GM23338 (cell line): ENCODE measurements at regions not wholly inside any gene's neighbourhood (a gene's known extent, or its start where the extent isn't known, plus 50 kb on each side); places are given as distances from the start of the nearest gene placed in this dataset.
"Not testable (repeated sequence)": the region's sequence is repeated elsewhere in the genome, so short reads cannot be mapped to it uniquely, and the experiment has no call there.

Source experiments
- ATAC-seq: fragments of 200-7000 bp; cut with Tn5 transposase; 3 replicates; pipeline ENCODE4 v1.9.1; 2020
- DNase-seq: peaks from one replicate; pipeline ENCODE4 v3.0.0-alpha.2; 2015; ENCODE audit warnings: low spot score
- H2AFZ ChIP-seq: fragments of 200-600 bp; sonication (generic); 2 replicates; pipeline ENCODE4 v1.8.0; 2016; ENCODE audit warnings: antibody characterized with exemption, mild to moderate bottlenecking, moderate library complexity
- H3F3A ChIP-seq: fragments of 200-600 bp; sonication (generic); replicated peaks from 2 replicates; pipeline ENCODE4 v1.8.0; 2017; ENCODE audit warnings: antibody characterized with exemption, mixed run types, low read depth
- H3K27ac ChIP-seq: fragments of 200-600 bp; sonication (generic); 2 replicates; pipeline ENCODE4 v1.6.1; 2016; ENCODE audit warnings: low read depth
- H3K27me3 ChIP-seq: fragments of 200-600 bp; sonication (generic); 2 replicates; pipeline ENCODE4 v1.8.0; 2016; ENCODE audit warnings: mild to moderate bottlenecking, mixed run types, moderate library complexity; ENCODE audit not compliant: insufficient read depth
- H3K36me3 ChIP-seq: fragments of 200-600 bp; sonication (generic); 2 replicates; pipeline ENCODE4 v1.8.0; 2016; ENCODE audit warnings: mild to moderate bottlenecking; ENCODE audit not compliant: insufficient read depth
- H3K4me1 ChIP-seq: fragments of 200-600 bp; sonication (generic); 2 replicates; pipeline ENCODE4 v1.8.0; 2016; ENCODE audit warnings: mild to moderate bottlenecking, moderate library complexity; ENCODE audit not compliant: insufficient read depth
- H3K4me2 ChIP-seq: fragments of 200-600 bp; sonication (generic); 2 replicates; pipeline ENCODE4 v1.7.1; 2017; ENCODE audit warnings: mixed run types
- H3K4me3 ChIP-seq: fragments of 200-600 bp; sonication (generic); 2 replicates; pipeline ENCODE4 v1.6.1; 2016; ENCODE audit warnings: mixed run types
- H3K79me2 ChIP-seq: fragments of 200-600 bp; sonication (generic); replicated peaks from 2 replicates; pipeline ENCODE4 v1.8.0; 2017; ENCODE audit warnings: mild to moderate bottlenecking; ENCODE audit not compliant: insufficient read depth
- H3K9me2 ChIP-seq: fragments of 200-600 bp; sonication (generic); 2 replicates; pipeline ENCODE4 v1.8.0; 2017; ENCODE audit not compliant: insufficient read depth
- H4K20me1 ChIP-seq: fragments of 200-600 bp; sonication (generic); replicated peaks from 2 replicates; pipeline ENCODE4 v1.8.0; 2017; ENCODE audit warnings: mild to moderate bottlenecking; ENCODE audit not compliant: insufficient read depth
- H3K27ac Mint-ChIP-seq: 2 replicates; pipeline ENCODE4 v1.8.0; 2020; ENCODE audit warnings: inconsistent platforms, mild to moderate bottlenecking, moderate library complexity, mixed read lengths
- H3K27me3 Mint-ChIP-seq: 3 replicates; pipeline ENCODE4 v1.8.0; 2022; ENCODE audit warnings: low read depth, mild to moderate bottlenecking, moderate library complexity, mixed read lengths, inconsistent platforms; ENCODE audit not compliant: insufficient read depth, poor library complexity
- H3K36me3 Mint-ChIP-seq: 3 replicates; pipeline ENCODE4 v1.8.0; 2021; ENCODE audit warnings: low read depth, mild to moderate bottlenecking, inconsistent platforms, moderate library complexity, mixed read lengths
- H3K4me1 Mint-ChIP-seq: 3 replicates; pipeline ENCODE4 v1.8.0; 2020; ENCODE audit warnings: mild to moderate bottlenecking, inconsistent platforms, mixed read lengths
- H3K4me3 Mint-ChIP-seq: 3 replicates; pipeline ENCODE4 v1.8.0; 2021; ENCODE audit warnings: moderate library complexity, mild to moderate bottlenecking, inconsistent platforms, mixed read lengths
- H3K9me3 Mint-ChIP-seq: 3 replicates; pipeline ENCODE4 v1.8.0; 2020; ENCODE audit warnings: moderate library complexity, mild to moderate bottlenecking, inconsistent platforms, mixed read lengths
- CTCF ChIP-seq, 2 experiments: fragments of 200-600 bp in 1 of 2; sonication (generic) in 1 of 2; conservative IDR thresholded peaks; 2 replicates each; pipeline versions ENCODE4 v1.5.1 to v1.6.1; 2016 to 2017; ENCODE audit warnings: antibody characterized with exemption in 2 of 2, low read depth in 2 of 2, mild to moderate bottlenecking in 2 of 2, moderate library complexity in 1 of 2
- EZH2 ChIP-seq: fragments of 200-600 bp; sonication (generic); IDR thresholded peaks from one replicate; pipeline ENCODE4 v1.8.0; 2017; ENCODE audit warnings: antibody characterized with exemption, mild to moderate bottlenecking, low read depth; ENCODE audit not compliant: unreplicated experiment
- EZH2phosphoT487 ChIP-seq: fragments of 200-600 bp; sonication (generic); IDR thresholded peaks from one replicate; pipeline ENCODE4 v1.8.1; 2018; ENCODE audit warnings: antibody characterized with exemption; ENCODE audit not compliant: unreplicated experiment
- JUNB ChIP-seq: IDR thresholded peaks from one replicate; pipeline ENCODE4 v1.6.1; 2016; ENCODE audit warnings: antibody characterized with exemption; ENCODE audit not compliant: unreplicated experiment
- NANOG ChIP-seq: IDR thresholded peaks from 2 replicates; pipeline ENCODE4 v1.6.1; 2016; ENCODE audit warnings: antibody characterized with exemption, borderline replicate concordance
- POLR2AphosphoS5 ChIP-seq: IDR thresholded peaks from 2 replicates; pipeline ENCODE4 v1.6.1; 2016; ENCODE audit warnings: antibody characterized with exemption, low read depth
- STAT1 ChIP-seq: IDR thresholded peaks from one replicate; pipeline ENCODE4 v1.6.1; 2016; ENCODE audit warnings: antibody characterized with exemption; ENCODE audit not compliant: unreplicated experiment
- ZNF114 ChIP-seq: fragments of 250-450 bp; sonication (Bioruptor Pico); IDR thresholded peaks from 2 replicates; pipeline ENCODE4 v1.5.0; 2020; ENCODE audit warnings: mild to moderate bottlenecking, moderate library complexity
- ZNF331 ChIP-seq: fragments of 250-450 bp; sonication (Bioruptor Pico); IDR thresholded peaks from 2 replicates; pipeline ENCODE4 v1.5.0; 2020; ENCODE audit warnings: low read depth, mild to moderate bottlenecking, moderate library complexity
- TF ChIP-seq, protein P1 (sequence below): IDR thresholded peaks from one replicate; pipeline ENCODE4 v1.6.1; 2018; ENCODE audit warnings: antibody characterized with exemption; ENCODE audit not compliant: unreplicated experiment
- TF ChIP-seq, protein P2 (sequence below): fragments of 250-450 bp; sonication (Bioruptor Pico); IDR thresholded peaks from 2 replicates; pipeline ENCODE4 v1.5.0; 2020; ENCODE audit warnings: mild to moderate bottlenecking, moderate library complexity

GRCh38 chr12:20006871-20007730, 361.2 kb upstream of the PDE3A start:
- Histone ChIP-seq H4K20me1 (no peaks in the 10 kb centered on the region), H3K36me3 (no peaks in the 10 kb centered on the region), H3K4me2 (no peak overlapping the region), H3K4me1 (no peaks in the 10 kb centered on the region), H3K4me3 (no peak overlapping the region), H3K27me3 (no peaks in the 10 kb centered on the region), H3F3A (no peaks in the 10 kb centered on the region), H3K79me2 (no peaks in the 10 kb centered on the region), H2AFZ (no peak overlapping the region), H3K9me2 (no peaks in the 10 kb centered on the region), H3K27ac (no peak overlapping the region)
- TF ChIP-seq POLR2AphosphoS5, result no peak
- TF ChIP-seq JUNB, result no peak
- no peak for TF ChIP-seq NANOG
- no peak for TF ChIP-seq CTCF (conservative IDR thresholded peaks at IDR 0.05; ENCODE audit: low read depth in 2 of 2)
- no peak for TF ChIP-seq EZH2phosphoT487
- TF ChIP-seq, protein P1, sequence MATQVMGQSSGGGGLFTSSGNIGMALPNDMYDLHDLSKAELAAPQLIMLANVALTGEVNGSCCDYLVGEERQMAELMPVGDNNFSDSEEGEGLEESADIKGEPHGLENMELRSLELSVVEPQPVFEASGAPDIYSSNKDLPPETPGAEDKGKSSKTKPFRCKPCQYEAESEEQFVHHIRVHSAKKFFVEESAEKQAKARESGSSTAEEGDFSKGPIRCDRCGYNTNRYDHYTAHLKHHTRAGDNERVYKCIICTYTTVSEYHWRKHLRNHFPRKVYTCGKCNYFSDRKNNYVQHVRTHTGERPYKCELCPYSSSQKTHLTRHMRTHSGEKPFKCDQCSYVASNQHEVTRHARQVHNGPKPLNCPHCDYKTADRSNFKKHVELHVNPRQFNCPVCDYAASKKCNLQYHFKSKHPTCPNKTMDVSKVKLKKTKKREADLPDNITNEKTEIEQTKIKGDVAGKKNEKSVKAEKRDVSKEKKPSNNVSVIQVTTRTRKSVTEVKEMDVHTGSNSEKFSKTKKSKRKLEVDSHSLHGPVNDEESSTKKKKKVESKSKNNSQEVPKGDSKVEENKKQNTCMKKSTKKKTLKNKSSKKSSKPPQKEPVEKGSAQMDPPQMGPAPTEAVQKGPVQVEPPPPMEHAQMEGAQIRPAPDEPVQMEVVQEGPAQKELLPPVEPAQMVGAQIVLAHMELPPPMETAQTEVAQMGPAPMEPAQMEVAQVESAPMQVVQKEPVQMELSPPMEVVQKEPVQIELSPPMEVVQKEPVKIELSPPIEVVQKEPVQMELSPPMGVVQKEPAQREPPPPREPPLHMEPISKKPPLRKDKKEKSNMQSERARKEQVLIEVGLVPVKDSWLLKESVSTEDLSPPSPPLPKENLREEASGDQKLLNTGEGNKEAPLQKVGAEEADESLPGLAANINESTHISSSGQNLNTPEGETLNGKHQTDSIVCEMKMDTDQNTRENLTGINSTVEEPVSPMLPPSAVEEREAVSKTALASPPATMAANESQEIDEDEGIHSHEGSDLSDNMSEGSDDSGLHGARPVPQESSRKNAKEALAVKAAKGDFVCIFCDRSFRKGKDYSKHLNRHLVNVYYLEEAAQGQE, result no peak
- TF ChIP-seq, protein P2, sequence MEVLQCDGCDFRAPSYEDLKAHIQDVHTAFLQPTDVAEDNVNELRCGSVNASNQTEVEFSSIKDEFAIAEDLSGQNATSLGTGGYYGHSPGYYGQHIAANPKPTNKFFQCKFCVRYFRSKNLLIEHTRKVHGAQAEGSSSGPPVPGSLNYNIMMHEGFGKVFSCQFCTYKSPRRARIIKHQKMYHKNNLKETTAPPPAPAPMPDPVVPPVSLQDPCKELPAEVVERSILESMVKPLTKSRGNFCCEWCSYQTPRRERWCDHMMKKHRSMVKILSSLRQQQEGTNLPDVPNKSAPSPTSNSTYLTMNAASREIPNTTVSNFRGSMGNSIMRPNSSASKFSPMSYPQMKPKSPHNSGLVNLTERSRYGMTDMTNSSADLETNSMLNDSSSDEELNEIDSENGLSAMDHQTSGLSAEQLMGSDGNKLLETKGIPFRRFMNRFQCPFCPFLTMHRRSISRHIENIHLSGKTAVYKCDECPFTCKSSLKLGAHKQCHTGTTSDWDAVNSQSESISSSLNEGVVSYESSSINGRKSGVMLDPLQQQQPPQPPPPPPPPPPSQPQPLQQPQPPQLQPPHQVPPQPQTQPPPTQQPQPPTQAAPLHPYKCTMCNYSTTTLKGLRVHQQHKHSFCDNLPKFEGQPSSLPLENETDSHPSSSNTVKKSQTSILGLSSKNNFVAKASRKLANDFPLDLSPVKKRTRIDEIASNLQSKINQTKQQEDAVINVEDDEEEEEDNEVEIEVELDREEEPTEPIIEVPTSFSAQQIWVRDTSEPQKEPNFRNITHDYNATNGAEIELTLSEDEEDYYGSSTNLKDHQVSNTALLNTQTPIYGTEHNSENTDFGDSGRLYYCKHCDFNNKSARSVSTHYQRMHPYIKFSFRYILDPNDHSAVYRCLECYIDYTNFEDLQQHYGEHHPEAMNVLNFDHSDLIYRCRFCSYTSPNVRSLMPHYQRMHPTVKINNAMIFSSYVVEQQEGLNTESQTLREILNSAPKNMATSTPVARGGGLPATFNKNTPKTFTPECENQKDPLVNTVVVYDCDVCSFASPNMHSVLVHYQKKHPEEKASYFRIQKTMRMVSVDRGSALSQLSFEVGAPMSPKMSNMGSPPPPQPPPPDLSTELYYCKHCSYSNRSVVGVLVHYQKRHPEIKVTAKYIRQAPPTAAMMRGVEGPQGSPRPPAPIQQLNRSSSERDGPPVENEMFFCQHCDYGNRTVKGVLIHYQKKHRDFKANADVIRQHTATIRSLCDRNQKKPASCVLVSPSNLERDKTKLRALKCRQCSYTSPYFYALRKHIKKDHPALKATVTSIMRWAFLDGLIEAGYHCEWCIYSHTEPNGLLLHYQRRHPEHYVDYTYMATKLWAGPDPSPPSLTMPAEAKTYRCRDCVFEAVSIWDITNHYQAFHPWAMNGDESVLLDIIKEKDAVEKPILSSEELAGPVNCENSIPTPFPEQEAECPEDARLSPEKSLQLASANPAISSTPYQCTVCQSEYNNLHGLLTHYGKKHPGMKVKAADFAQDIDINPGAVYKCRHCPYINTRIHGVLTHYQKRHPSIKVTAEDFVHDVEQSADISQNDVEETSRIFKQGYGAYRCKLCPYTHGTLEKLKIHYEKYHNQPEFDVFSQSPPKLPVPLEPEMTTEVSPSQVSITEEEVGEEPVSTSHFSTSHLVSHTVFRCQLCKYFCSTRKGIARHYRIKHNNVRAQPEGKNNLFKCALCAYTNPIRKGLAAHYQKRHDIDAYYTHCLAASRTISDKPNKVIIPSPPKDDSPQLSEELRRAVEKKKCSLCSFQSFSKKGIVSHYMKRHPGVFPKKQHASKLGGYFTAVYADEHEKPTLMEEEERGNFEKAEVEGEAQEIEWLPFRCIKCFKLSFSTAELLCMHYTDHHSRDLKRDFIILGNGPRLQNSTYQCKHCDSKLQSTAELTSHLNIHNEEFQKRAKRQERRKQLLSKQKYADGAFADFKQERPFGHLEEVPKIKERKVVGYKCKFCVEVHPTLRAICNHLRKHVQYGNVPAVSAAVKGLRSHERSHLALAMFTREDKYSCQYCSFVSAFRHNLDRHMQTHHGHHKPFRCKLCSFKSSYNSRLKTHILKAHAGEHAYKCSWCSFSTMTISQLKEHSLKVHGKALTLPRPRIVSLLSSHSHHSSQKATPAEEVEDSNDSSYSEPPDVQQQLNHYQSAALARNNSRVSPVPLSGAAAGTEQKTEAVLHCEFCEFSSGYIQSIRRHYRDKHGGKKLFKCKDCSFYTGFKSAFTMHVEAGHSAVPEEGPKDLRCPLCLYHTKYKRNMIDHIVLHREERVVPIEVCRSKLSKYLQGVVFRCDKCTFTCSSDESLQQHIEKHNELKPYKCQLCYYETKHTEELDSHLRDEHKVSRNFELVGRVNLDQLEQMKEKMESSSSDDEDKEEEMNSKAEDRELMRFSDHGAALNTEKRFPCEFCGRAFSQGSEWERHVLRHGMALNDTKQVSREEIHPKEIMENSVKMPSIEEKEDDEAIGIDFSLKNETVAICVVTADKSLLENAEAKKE (CRISPR knock-in tag), result no peak
- no peak for TF ChIP-seq STAT1
- TF ChIP-seq ZNF114 (CRISPR knock-in tag), result no peak
- TF ChIP-seq ZNF331 (CRISPR knock-in tag), result no peak
- no peak for TF ChIP-seq EZH2
- Mint-ChIP-seq H3K9me3 (peaks cover 11% of the 10 kb centered on the region), H3K27me3 (no peaks in the 10 kb centered on the region), H3K27ac (no peak overlapping the region), H3K4me1 (no peaks in the 10 kb centered on the region), H3K36me3 (peaks cover 9% of the 10 kb centered on the region; the same call in 2 of the 3 replicates), H3K4me3 (no peak overlapping the region)
- ATAC-seq (no peak), DNase-seq (no peak)

DNA sequence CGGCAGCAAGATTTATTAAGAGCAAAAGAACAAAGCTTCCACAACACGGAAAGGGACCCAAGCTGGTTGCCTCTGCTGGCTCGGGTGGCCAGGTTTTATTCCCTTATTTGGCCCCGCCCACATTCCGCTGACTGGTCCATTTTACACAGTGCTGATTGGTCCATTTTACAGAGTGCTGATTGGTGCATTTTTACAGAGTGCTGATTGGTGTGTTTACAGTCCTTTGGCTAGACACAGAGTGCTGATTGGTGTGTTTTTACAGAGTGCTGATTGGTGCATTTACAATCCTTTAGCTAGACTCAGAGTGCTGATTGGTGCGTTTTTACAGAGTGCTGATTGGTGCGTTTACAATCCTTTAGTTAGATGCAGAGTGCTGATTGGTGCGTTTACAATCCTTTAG, 358.4 kb upstream of the PDE3A start:
- H3K27ac ChIP-seq, H3K36me3 ChIP-seq, H3K27me3 Mint-ChIP-seq, H3K27me3 ChIP-seq, H3K4me3 ChIP-seq, H3K27ac Mint-ChIP-seq, H3K9me2 ChIP-seq, H3K36me3 Mint-ChIP-seq, H3F3A ChIP-seq, H4K20me1 ChIP-seq, H3K4me1 Mint-ChIP-seq, DNase-seq, H3K4me1 ChIP-seq, ATAC-seq, H2AFZ ChIP-seq, H3K4me2 ChIP-seq, H3K79me2 ChIP-seq, H3K4me3 Mint-ChIP-seq: not testable (repeated sequence)
- peaks cover 11% of the 10 kb centered on the region for H3K9me3 Mint-ChIP-seq
